Endothelial cell of umbilical vein (primary cell): ENCODE measurements at regions not wholly inside any gene's neighbourhood (a gene's known extent, or its start where the extent isn't known, plus 50 kb on each side); places are given as distances from the start of the nearest gene placed in this dataset.

Experiments
- BruUV-seq: library from RNA; stranded (reverse); fragments of 400-500 nt; replicated peaks from 2 replicates; lab custom pipeline; 2021; lab: Mats Ljungman, UMichigan
- CTCF ChIA-PET: fragments of 300-600, 350-600 bp; sonication (Branson Sonifier 250); formaldehyde crosslinking; loops from one replicate; lab custom pipeline; 2021; ENCODE audit warnings: antibody characterized with exemption, inconsistent platforms; lab: Charles Lee
- POLR2A ChIA-PET: fragments of 300-600, 350-600 bp; sonication (Branson Sonifier 250); formaldehyde crosslinking; loops from one replicate; lab custom pipeline; 2021; ENCODE audit warnings: antibody characterized with exemption, inconsistent platforms; lab: Charles Lee
- DNase-seq: peaks from one replicate; pipeline ENCODE4 v3.0.0-alpha.2; 2011; ENCODE audit warnings: low read depth, low spot score
- FAIRE-seq: peaks from 2 replicates; lab custom pipeline; 2011; peaks lifted over from hg19 to GRCh38; lab: Jason Lieb, UNC
- H2AFZ ChIP-seq: 2 replicates; pipeline ENCODE4 v1.6.0; 2012; ENCODE audit warnings: low read depth, low read length, control low read depth, inconsistent platforms
- H3K27ac ChIP-seq: 2 replicates; pipeline ENCODE4 v1.5.1; 2011; ENCODE audit warnings: low read depth, mild to moderate bottlenecking, control low read depth, low read length, moderate library complexity; ENCODE audit not compliant: insufficient read depth
- H3K27me3 ChIP-seq, 2 experiments: 2 replicates each; pipeline versions ENCODE4 v1.6.0 to v1.6.1; 2011; ENCODE audit warnings: low read length in 2 of 2, mixed read lengths in 1 of 2; ENCODE audit not compliant: control insufficient read depth in 2 of 2, insufficient read depth in 2 of 2
- H3K36me3 ChIP-seq, 2 experiments: 2 replicates in 1 of 2; 3 replicates in 1 of 2; pipeline ENCODE4 v1.5.1; 2011; ENCODE audit warnings: low read length in 2 of 2, mild to moderate bottlenecking in 1 of 2, moderate library complexity in 1 of 2; ENCODE audit not compliant: control insufficient read depth in 2 of 2, insufficient read depth in 2 of 2; ENCODE audit errors: extremely low read depth in 1 of 2
- H3K4me1 ChIP-seq: 3 replicates; pipeline ENCODE4 v1.5.1; 2011; ENCODE audit warnings: mild to moderate bottlenecking, low read length; ENCODE audit not compliant: control insufficient read depth, insufficient read depth; ENCODE audit errors: extremely low read depth
- H3K4me2 ChIP-seq: 2 replicates; pipeline ENCODE4 v1.6.1; 2011; ENCODE audit warnings: low read length, control low read depth, mixed read lengths; ENCODE audit not compliant: insufficient read depth
- H3K4me3 ChIP-seq, 3 experiments: fragments of 200-600 bp in 1 of 3; sonication (generic), shearing (Covaris generic) in 1 of 3; replicated peaks in 1 of 3; 2 replicates each; pipeline ENCODE4 v1.5.1; 2011 to 2016; ENCODE audit warnings: control low read depth in 3 of 3, low read length in 3 of 3, mild to moderate bottlenecking in 2 of 3, inconsistent platforms in 1 of 3, low read depth in 1 of 3, moderate library complexity in 1 of 3; ENCODE audit not compliant: insufficient read depth in 1 of 3
- H3K79me2 ChIP-seq: 2 replicates; pipeline ENCODE4 v1.6.0; 2012; ENCODE audit warnings: low read length, inconsistent platforms; ENCODE audit not compliant: control insufficient read depth, insufficient read depth
- H3K9ac ChIP-seq: replicated peaks from 2 replicates; pipeline ENCODE3; 2011; ENCODE audit warnings: low read length, control low read depth; ENCODE audit not compliant: insufficient read depth; ENCODE audit errors: extremely low read depth
- H3K9me1 ChIP-seq: replicated peaks from 3 replicates; pipeline ENCODE4 v1.6.0; 2011; ENCODE audit warnings: mild to moderate bottlenecking, low read length; ENCODE audit not compliant: control insufficient read depth, insufficient read depth; ENCODE audit errors: extremely low read depth
- H3K9me3 ChIP-seq: replicated peaks from 2 replicates; pipeline ENCODE4 v1.5.1; 2012; ENCODE audit warnings: low read length, inconsistent platforms; ENCODE audit not compliant: control insufficient read depth, insufficient read depth
- H4K20me1 ChIP-seq: replicated peaks from 2 replicates; pipeline ENCODE3; 2011; ENCODE audit warnings: mild to moderate bottlenecking, low read length; ENCODE audit not compliant: control insufficient read depth, insufficient read depth; ENCODE audit errors: extremely low read depth
- CTCF ChIP-seq, 2 donors: IDR thresholded peaks; 1 replicate in 1 of 2; 2 replicates in 1 of 2; pipeline ENCODE4 v1.5.1; 2011; ENCODE audit warnings: low read length in 2 of 2, mild to moderate bottlenecking in 2 of 2, moderate library complexity in 2 of 2, control low read depth in 1 of 2, inconsistent platforms in 1 of 2, low read depth in 1 of 2; ENCODE audit not compliant: insufficient read depth in 1 of 2; ENCODE audit errors: extremely low read depth in 1 of 2
- FOS ChIP-seq: IDR thresholded peaks from 2 replicates; pipeline ENCODE4 v1.6.1; 2011; ENCODE audit warnings: mild to moderate bottlenecking, low read length, moderate library complexity, borderline replicate concordance; ENCODE audit not compliant: insufficient read depth
- GATA2 ChIP-seq: IDR thresholded peaks from 2 replicates; pipeline ENCODE4 v1.7.0; 2011; ENCODE audit warnings: low read depth, mild to moderate bottlenecking, moderate library complexity, mixed read lengths, low read length; ENCODE audit not compliant: insufficient read length, insufficient read depth
- MYC ChIP-seq: IDR thresholded peaks from one replicate; pipeline ENCODE4 v1.6.1; 2011; ENCODE audit warnings: mild to moderate bottlenecking, low read depth, low read length
- POLR2A ChIP-seq: IDR thresholded peaks from 2 replicates; pipeline ENCODE4 v1.6.1; 2012; ENCODE audit warnings: low read depth, mild to moderate bottlenecking, control low read depth, low read length
- POLR2AphosphoS5 ChIP-seq: IDR thresholded peaks from 2 replicates; pipeline ENCODE4 v1.6.1; 2012; ENCODE audit warnings: low read depth, mild to moderate bottlenecking, control low read depth, low read length, moderate library complexity; ENCODE audit not compliant: insufficient read depth
- dilution Hi-C: fragments of 300-500 bp; cut with MboI; formaldehyde crosslinking; loops from one replicate; pipeline ENCODE4 v1.15.0; 2019; ENCODE audit warnings: low sequenced_read_pairs; ENCODE audit not compliant: extremely low pct_ligation_motif_present
- intact Hi-C: fragments of 100-400 bp; cut with micrococcal nuclease; formaldehyde crosslinking; loops from one replicate; pipeline ENCODE4 v1.10.0; 2022
- TF ChIP-seq, protein P1 (sequence below): IDR thresholded peaks from 2 replicates; pipeline ENCODE4 v1.6.1; 2011; ENCODE audit not compliant: insufficient read depth, insufficient read length

GRCh38 chr18:14925281-14925709 lies 177.3 kb downstream of the ANKRD30B start:
- FAIRE-seq: no peak

More at GRCh38 chr18:14925281-14925709, 177.3 kb downstream of the ANKRD30B start:
- no peaks in the 10 kb centered on the region for H3K27me3 ChIP-seq
- no peak for TF ChIP-seq POLR2A
- TF ChIP-seq, protein P1, sequence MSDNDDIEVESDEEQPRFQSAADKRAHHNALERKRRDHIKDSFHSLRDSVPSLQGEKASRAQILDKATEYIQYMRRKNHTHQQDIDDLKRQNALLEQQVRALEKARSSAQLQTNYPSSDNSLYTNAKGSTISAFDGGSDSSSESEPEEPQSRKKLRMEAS: no peak
- TF ChIP-seq FOS: no peak
- no peak for TF ChIP-seq POLR2AphosphoS5
- no peak for TF ChIP-seq MYC
- TF ChIP-seq GATA2: no peak
- no peak for TF ChIP-seq CTCF (IDR thresholded peaks at IDR 0.05; ENCODE audit: extremely low read depth in 1 of 2, insufficient read depth in 1 of 2, low read depth in 1 of 2, low read length in 2 of 2)
- H4K20me1 ChIP-seq: no peaks in the 10 kb centered on the region
- H3K27ac ChIP-seq: no peak overlapping the region
- POLR2A ChIA-PET: no interaction called here
- H3K9me3 ChIP-seq: peaks cover 2% of the 10 kb centered on the region
- H3K9me1 ChIP-seq: no peaks in the 10 kb centered on the region
- H3K4me3 ChIP-seq: no peak overlapping the region
- H3K4me2 ChIP-seq: no peak overlapping the region
- no peaks in the 10 kb centered on the region for H3K4me1 ChIP-seq
- CTCF ChIA-PET: no interaction called here
- H2AFZ ChIP-seq: no peak overlapping the region
- no peaks in the 10 kb centered on the region for H3K36me3 ChIP-seq
- no peaks in the 10 kb centered on the region for H3K79me2 ChIP-seq
- H3K9ac ChIP-seq: no peak overlapping the region
- no TSS peak for BruUV-seq
- dilution Hi-C loops: no loop called here
- intact Hi-C loops: loop anchor here (10.0 kb wide), 1 partner anchor 50 kb away; no protein-coding TSS in a partner anchor
- no peak for DNase-seq
